Vagina (tissue), 2 donors: ENCODE measurements at regions not wholly inside any gene's neighbourhood (a gene's known extent, or its start where the extent isn't known, plus 50 kb on each side); places are given as distances from the start of the nearest gene placed in this dataset.

Experiments used
- CTCF ChIP-seq, 3 experiments: fragments of 450-650 bp in 2 of 3; fragments of 200-600 bp in 1 of 3; sonication (generic) in 1 of 3; IDR thresholded peaks; one replicate each; pipeline ENCODE4 v1.5.1; 2017 to 2019; ENCODE audit warnings: antibody characterized with exemption in 3 of 3, mild to moderate bottlenecking in 2 of 3, moderate library complexity in 2 of 3
- POLR2A ChIP-seq, 2 donors: fragments of 450-650 bp; IDR thresholded peaks; one replicate each; pipeline ENCODE4 v1.6.1; 2017; ENCODE audit warnings: antibody characterized with exemption in 2 of 2, mild to moderate bottlenecking in 2 of 2, moderate library complexity in 2 of 2
- POLR2AphosphoS5 ChIP-seq, 2 donors: sonication (generic); formaldehyde crosslinking; IDR thresholded peaks; one replicate each; pipeline ENCODE4 v1.9.0; 2017; ENCODE audit warnings: antibody characterized with exemption in 2 of 2, mild to moderate bottlenecking in 2 of 2, low read depth in 1 of 2; ENCODE audit not compliant: insufficient read depth in 1 of 2

DNA sequence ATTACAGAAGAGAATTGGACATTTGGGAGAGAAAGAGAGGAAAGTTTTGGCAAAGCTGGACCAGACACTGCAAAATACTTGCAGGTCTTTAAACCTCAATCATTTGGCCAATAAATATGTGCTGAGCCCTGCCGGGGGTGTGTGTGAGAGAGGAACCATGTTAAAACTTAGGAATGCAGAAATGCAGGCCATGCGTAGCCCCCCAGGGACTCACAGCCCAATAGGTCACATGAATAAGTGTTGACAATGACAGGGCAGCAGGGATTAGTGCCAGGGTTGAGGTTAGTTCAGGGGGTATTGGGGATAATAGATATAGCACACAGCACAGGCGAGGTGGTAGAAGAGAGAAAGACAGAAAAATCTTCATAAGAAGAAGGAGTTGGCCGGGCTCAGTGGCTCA lies 113.3 kb upstream of the ADAMTS18 start:
- TF ChIP-seq CTCF (IDR thresholded peaks at IDR 0.05): no peak
- TF ChIP-seq POLR2A (IDR thresholded peaks at IDR 0.05): no peak
- TF ChIP-seq POLR2AphosphoS5 (IDR thresholded peaks at IDR 0.05; ENCODE audit: insufficient read depth in 1 of 2, low read depth in 1 of 2): no peak
